Endothelial cell of umbilical vein (primary cell): ENCODE measurements at regions not wholly inside any gene's neighbourhood (a gene's known extent, or its start where the extent isn't known, plus 50 kb on each side); places are given as distances from the start of the nearest gene placed in this dataset.

Experiments used
- BruUV-seq: library from RNA; stranded (reverse); fragments of 400-500 nt; replicated peaks from 2 replicates; lab custom pipeline; 2021; lab: Mats Ljungman, UMichigan
- CTCF ChIA-PET: fragments of 300-600, 350-600 bp; sonication (Branson Sonifier 250); formaldehyde crosslinking; loops from one replicate; lab custom pipeline; 2021; ENCODE audit warnings: antibody characterized with exemption, inconsistent platforms; lab: Charles Lee
- POLR2A ChIA-PET: fragments of 300-600, 350-600 bp; sonication (Branson Sonifier 250); formaldehyde crosslinking; loops from one replicate; lab custom pipeline; 2021; ENCODE audit warnings: antibody characterized with exemption, inconsistent platforms; lab: Charles Lee
- DNase-seq: peaks from one replicate; pipeline ENCODE4 v3.0.0-alpha.2; 2011; ENCODE audit warnings: low read depth, low spot score
- FAIRE-seq: peaks from 2 replicates; lab custom pipeline; 2011; peaks lifted over from hg19 to GRCh38; lab: Jason Lieb, UNC
- H2AFZ ChIP-seq: 2 replicates; pipeline ENCODE4 v1.6.0; 2012; ENCODE audit warnings: low read depth, low read length, control low read depth, inconsistent platforms
- H3K27ac ChIP-seq: 2 replicates; pipeline ENCODE4 v1.5.1; 2011; ENCODE audit warnings: low read depth, mild to moderate bottlenecking, control low read depth, low read length, moderate library complexity; ENCODE audit not compliant: insufficient read depth
- H3K27me3 ChIP-seq, 2 experiments: 2 replicates each; pipeline versions ENCODE4 v1.6.0 to v1.6.1; 2011; ENCODE audit warnings: low read length in 2 of 2, mixed read lengths in 1 of 2; ENCODE audit not compliant: control insufficient read depth in 2 of 2, insufficient read depth in 2 of 2
- H3K36me3 ChIP-seq, 2 experiments: 2 replicates in 1 of 2; 3 replicates in 1 of 2; pipeline ENCODE4 v1.5.1; 2011; ENCODE audit warnings: low read length in 2 of 2, mild to moderate bottlenecking in 1 of 2, moderate library complexity in 1 of 2; ENCODE audit not compliant: control insufficient read depth in 2 of 2, insufficient read depth in 2 of 2; ENCODE audit errors: extremely low read depth in 1 of 2
- H3K4me1 ChIP-seq: 3 replicates; pipeline ENCODE4 v1.5.1; 2011; ENCODE audit warnings: mild to moderate bottlenecking, low read length; ENCODE audit not compliant: control insufficient read depth, insufficient read depth; ENCODE audit errors: extremely low read depth
- H3K4me2 ChIP-seq: 2 replicates; pipeline ENCODE4 v1.6.1; 2011; ENCODE audit warnings: low read length, control low read depth, mixed read lengths; ENCODE audit not compliant: insufficient read depth
- H3K4me3 ChIP-seq, 3 experiments: fragments of 200-600 bp in 1 of 3; sonication (generic), shearing (Covaris generic) in 1 of 3; replicated peaks in 1 of 3; 2 replicates each; pipeline ENCODE4 v1.5.1; 2011 to 2016; ENCODE audit warnings: control low read depth in 3 of 3, low read length in 3 of 3, mild to moderate bottlenecking in 2 of 3, inconsistent platforms in 1 of 3, low read depth in 1 of 3, moderate library complexity in 1 of 3; ENCODE audit not compliant: insufficient read depth in 1 of 3
- H3K79me2 ChIP-seq: 2 replicates; pipeline ENCODE4 v1.6.0; 2012; ENCODE audit warnings: low read length, inconsistent platforms; ENCODE audit not compliant: control insufficient read depth, insufficient read depth
- H3K9ac ChIP-seq: replicated peaks from 2 replicates; pipeline ENCODE3; 2011; ENCODE audit warnings: low read length, control low read depth; ENCODE audit not compliant: insufficient read depth; ENCODE audit errors: extremely low read depth
- H3K9me1 ChIP-seq: replicated peaks from 3 replicates; pipeline ENCODE4 v1.6.0; 2011; ENCODE audit warnings: mild to moderate bottlenecking, low read length; ENCODE audit not compliant: control insufficient read depth, insufficient read depth; ENCODE audit errors: extremely low read depth
- H3K9me3 ChIP-seq: replicated peaks from 2 replicates; pipeline ENCODE4 v1.5.1; 2012; ENCODE audit warnings: low read length, inconsistent platforms; ENCODE audit not compliant: control insufficient read depth, insufficient read depth
- H4K20me1 ChIP-seq: replicated peaks from 2 replicates; pipeline ENCODE3; 2011; ENCODE audit warnings: mild to moderate bottlenecking, low read length; ENCODE audit not compliant: control insufficient read depth, insufficient read depth; ENCODE audit errors: extremely low read depth
- EZH2 ChIP-seq: IDR thresholded peaks from 2 replicates; pipeline ENCODE4 v1.6.1; 2012; ENCODE audit warnings: borderline replicate concordance, low read depth, mild to moderate bottlenecking, moderate library complexity, low read length, inconsistent platforms; ENCODE audit not compliant: severe bottlenecking
- FOS ChIP-seq: IDR thresholded peaks from 2 replicates; pipeline ENCODE4 v1.6.1; 2011; ENCODE audit warnings: mild to moderate bottlenecking, low read length, moderate library complexity, borderline replicate concordance; ENCODE audit not compliant: insufficient read depth
- GATA2 ChIP-seq: IDR thresholded peaks from 2 replicates; pipeline ENCODE4 v1.7.0; 2011; ENCODE audit warnings: low read depth, mild to moderate bottlenecking, moderate library complexity, mixed read lengths, low read length; ENCODE audit not compliant: insufficient read length, insufficient read depth
- JUN ChIP-seq: IDR thresholded peaks from 2 replicates; pipeline ENCODE4 v1.6.1; 2011; ENCODE audit warnings: borderline replicate concordance, low read depth; ENCODE audit not compliant: insufficient read length, insufficient read depth
- MAX ChIP-seq: IDR thresholded peaks from 2 replicates; pipeline ENCODE4 v1.6.1; 2011; ENCODE audit not compliant: insufficient read depth, insufficient read length
- MYC ChIP-seq: IDR thresholded peaks from one replicate; pipeline ENCODE4 v1.6.1; 2011; ENCODE audit warnings: mild to moderate bottlenecking, low read depth, low read length
- POLR2A ChIP-seq: IDR thresholded peaks from 2 replicates; pipeline ENCODE4 v1.6.1; 2012; ENCODE audit warnings: low read depth, mild to moderate bottlenecking, control low read depth, low read length
- POLR2AphosphoS5 ChIP-seq: IDR thresholded peaks from 2 replicates; pipeline ENCODE4 v1.6.1; 2012; ENCODE audit warnings: low read depth, mild to moderate bottlenecking, control low read depth, low read length, moderate library complexity; ENCODE audit not compliant: insufficient read depth
- dilution Hi-C: fragments of 300-500 bp; cut with MboI; formaldehyde crosslinking; loops from one replicate; pipeline ENCODE4 v1.15.0; 2019; ENCODE audit warnings: low sequenced_read_pairs; ENCODE audit not compliant: extremely low pct_ligation_motif_present
- intact Hi-C: fragments of 100-400 bp; cut with micrococcal nuclease; formaldehyde crosslinking; loops from one replicate; pipeline ENCODE4 v1.10.0; 2022
- TF ChIP-seq, protein P1 (sequence below), 2 donors: IDR thresholded peaks; 1 replicate in 1 of 2; 2 replicates in 1 of 2; pipeline ENCODE4 v1.5.1; 2011; ENCODE audit warnings: low read length in 2 of 2, mild to moderate bottlenecking in 2 of 2, moderate library complexity in 2 of 2, control low read depth in 1 of 2, inconsistent platforms in 1 of 2, low read depth in 1 of 2; ENCODE audit not compliant: insufficient read depth in 1 of 2; ENCODE audit errors: extremely low read depth in 1 of 2

GRCh38 chr2:123370186-123370585, 654.9 kb upstream of the CNTNAP5 start:
- ChIA-PET POLR2A (no interaction called here), CTCF (no interaction called here)
- no peak for FAIRE-seq
- no peak overlapping the region for H2AFZ ChIP-seq
- no peak overlapping the region for H3K27ac ChIP-seq
- H3K27me3 ChIP-seq: no peaks in the 10 kb centered on the region
- peaks cover 2% of the 10 kb centered on the region for H3K9me3 ChIP-seq
- H4K20me1 ChIP-seq: no peaks in the 10 kb centered on the region
- H3K4me1 ChIP-seq: no peaks in the 10 kb centered on the region
- dilution Hi-C loops (no loop called here), intact Hi-C loops (no loop called here)
- H3K9ac ChIP-seq: no peak overlapping the region
- no peak overlapping the region for H3K4me3 ChIP-seq
- H3K9me1 ChIP-seq: no peaks in the 10 kb centered on the region
- no TSS peak for BruUV-seq
- H3K36me3 ChIP-seq: no peaks in the 10 kb centered on the region
- DNase-seq: no peak
- no peaks in the 10 kb centered on the region for H3K79me2 ChIP-seq
- TF ChIP-seq MAX (no peak), EZH2 (no peak), POLR2AphosphoS5 (no peak), POLR2A (no peak), JUN (no peak), GATA2 (no peak), FOS (no peak), MYC (no peak)
- TF ChIP-seq, protein P1, sequence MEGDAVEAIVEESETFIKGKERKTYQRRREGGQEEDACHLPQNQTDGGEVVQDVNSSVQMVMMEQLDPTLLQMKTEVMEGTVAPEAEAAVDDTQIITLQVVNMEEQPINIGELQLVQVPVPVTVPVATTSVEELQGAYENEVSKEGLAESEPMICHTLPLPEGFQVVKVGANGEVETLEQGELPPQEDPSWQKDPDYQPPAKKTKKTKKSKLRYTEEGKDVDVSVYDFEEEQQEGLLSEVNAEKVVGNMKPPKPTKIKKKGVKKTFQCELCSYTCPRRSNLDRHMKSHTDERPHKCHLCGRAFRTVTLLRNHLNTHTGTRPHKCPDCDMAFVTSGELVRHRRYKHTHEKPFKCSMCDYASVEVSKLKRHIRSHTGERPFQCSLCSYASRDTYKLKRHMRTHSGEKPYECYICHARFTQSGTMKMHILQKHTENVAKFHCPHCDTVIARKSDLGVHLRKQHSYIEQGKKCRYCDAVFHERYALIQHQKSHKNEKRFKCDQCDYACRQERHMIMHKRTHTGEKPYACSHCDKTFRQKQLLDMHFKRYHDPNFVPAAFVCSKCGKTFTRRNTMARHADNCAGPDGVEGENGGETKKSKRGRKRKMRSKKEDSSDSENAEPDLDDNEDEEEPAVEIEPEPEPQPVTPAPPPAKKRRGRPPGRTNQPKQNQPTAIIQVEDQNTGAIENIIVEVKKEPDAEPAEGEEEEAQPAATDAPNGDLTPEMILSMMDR (IDR thresholded peaks at IDR 0.05; ENCODE audit: extremely low read depth in 1 of 2, insufficient read depth in 1 of 2, low read depth in 1 of 2, low read length in 2 of 2): no peak
- no peak overlapping the region for H3K4me2 ChIP-seq
